H1 (cell line): ENCODE measurements at regions not wholly inside any gene's neighbourhood (a gene's known extent, or its start where the extent isn't known, plus 50 kb on each side); places are given as distances from the start of the nearest gene placed in this dataset.

Experiments
- ASH2L ChIP-seq: fragments of 200-600, 300-600 bp; sonication (generic); IDR thresholded peaks from one replicate; pipeline ENCODE4 v1.7.1; 2017; ENCODE audit warnings: low read length
- GABPA ChIP-seq: IDR thresholded peaks from 2 replicates; pipeline ENCODE4 v1.6.1; 2011; ENCODE audit warnings: mild to moderate bottlenecking, low read length, moderate library complexity, borderline replicate concordance; ENCODE audit not compliant: insufficient read depth
- SIX5 ChIP-seq: IDR thresholded peaks from 2 replicates; pipeline ENCODE4 v1.6.1; 2011; ENCODE audit warnings: mild to moderate bottlenecking, low read depth, low read length
- TEAD4 ChIP-seq: IDR thresholded peaks from 2 replicates; pipeline ENCODE4 v1.6.1; 2012; ENCODE audit warnings: low read depth, low read length, inconsistent platforms, mixed read lengths
- ZNF274 ChIP-seq: IDR thresholded peaks from 2 replicates; pipeline ENCODE4 v1.7.0; 2012; ENCODE audit warnings: low read length, borderline replicate concordance; ENCODE audit errors: extremely low read depth

DNA sequence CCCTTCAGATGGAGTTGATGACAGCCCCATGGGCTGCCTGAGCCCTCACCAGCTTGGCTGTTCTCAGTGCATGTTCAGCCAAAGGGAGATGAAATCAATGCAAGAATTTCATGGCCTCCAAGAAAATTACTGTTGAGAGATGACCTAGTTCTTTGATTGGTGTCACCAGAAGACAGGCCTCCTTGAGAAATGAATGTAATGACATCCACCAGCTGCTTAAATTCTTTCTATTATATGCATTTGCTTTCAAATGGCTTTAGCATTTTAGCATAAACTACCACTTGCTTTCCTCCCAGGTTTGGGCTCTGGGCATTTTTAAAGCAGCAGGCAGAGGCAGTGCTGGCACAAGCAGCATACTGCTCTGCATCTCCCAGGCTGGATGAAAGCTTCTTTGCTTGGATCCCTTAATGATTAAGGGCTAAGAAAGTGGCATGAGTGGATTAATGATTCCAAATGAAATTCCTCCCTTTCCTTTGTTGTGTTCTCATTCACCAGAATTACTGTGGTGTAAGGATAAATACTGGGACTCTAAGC lies 278.4 kb downstream of the ZNF326 start (continued):
- TF ChIP-seq ZNF274 (no peak), SIX5 (no peak), ASH2L (no peak), GABPA (no peak), TEAD4 (no peak)
- TF ChIP-seq, all 59 proteins: peak for 0
